Kasumi-1 (cell line): ENCODE measurements at regions not wholly inside any gene's neighbourhood (a gene's known extent, or its start where the extent isn't known, plus 50 kb on each side); places are given as distances from the start of the nearest gene placed in this dataset.

Source experiments
- DNase-seq, 2 experiments: peaks; one replicate each; lab custom pipeline; 2025; lab: John Stamatoyannopoulos, UW

DNA sequence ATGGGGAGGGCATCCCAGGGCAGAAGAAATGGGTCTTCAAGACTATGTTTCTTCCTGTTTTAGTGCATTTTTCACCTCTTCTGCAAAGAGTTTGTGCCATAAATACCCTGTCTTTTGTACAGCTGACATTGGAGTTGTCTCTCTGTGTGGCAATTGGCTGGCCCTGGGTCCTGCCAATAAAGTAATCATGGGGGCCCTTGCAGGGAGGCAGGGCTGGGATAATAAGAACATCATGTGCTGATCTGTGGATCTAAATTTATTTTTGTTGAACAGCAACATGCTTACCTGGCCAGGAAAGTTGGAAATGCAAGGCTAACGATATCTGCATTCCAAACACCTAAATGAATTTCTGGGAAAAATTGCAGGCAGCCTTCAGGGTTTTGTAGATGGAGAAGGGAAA lies 174.6 kb upstream of the GATB start:
- DNase-seq: no peak

DNA sequence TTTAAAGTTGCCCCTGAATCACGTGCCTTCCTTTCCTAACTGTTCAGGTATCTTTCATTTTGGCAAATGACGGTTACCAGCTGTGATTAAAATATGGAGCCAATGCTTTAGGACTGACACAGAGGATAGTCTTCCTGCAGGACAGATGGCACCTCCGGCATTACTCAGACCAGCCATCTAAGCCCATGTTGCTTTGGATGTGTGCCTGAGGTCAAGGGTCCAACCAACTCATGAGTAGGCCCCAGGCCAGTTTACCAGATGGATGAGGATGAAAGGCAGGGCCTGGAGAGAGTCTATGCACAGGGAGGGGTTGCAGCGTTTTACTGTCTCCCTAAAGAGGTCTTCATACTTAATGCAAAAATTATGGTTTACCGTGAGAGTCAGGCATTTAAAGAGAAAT lies 174.0 kb upstream of the GATB start:
- DNase-seq: no peak

GRCh38 chr4:151933122-151933827 lies 172.5 kb upstream of the GATB start:
- DNase-seq: no peak

DNA sequence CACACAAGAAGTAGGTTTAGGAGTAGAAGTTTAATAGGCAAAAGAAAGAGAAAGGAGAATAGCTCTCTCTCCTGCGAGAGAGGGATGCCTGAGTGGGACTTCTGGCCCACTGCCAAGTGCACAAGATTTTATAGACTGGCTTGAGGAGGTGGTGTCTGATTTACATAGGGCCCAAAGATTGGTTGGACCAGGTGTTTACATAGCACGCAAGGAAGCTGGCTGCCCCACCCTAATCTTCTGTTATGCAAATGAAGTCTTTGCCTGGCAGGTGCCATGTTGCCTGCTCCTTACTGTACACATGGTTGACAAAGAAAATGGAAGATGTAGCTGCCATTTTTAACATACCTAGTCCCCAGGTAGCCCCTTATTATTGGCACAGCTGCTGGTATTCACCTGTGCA lies 170.8 kb upstream of the GATB start:
- no peak for DNase-seq

DNA sequence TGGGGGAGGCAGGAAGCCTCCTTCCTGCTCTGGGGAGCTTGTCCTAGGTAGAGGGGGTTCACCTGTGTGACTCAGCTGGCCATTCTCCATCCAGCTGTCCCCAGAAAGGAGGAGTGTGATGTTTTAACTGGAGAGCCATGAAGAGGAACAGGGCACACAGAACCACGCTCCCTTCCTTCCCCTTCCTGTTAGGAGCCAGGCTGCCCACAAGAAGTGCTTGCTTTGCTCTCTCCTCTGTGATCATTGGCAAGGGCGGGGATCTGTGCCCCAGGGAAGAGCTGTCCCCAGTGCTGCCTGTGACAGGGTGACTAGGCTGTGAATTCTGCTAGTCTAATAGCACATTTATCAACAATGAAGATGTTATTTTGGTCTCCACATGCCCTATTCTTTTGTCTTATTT lies 169.6 kb upstream of the GATB start:
- peak; percentile 87 for DNase-seq

- no peak for DNase-seq
Measured at GRCh38 chr4:151928112-151928511, 167.3 kb upstream of the GATB start.

DNA sequence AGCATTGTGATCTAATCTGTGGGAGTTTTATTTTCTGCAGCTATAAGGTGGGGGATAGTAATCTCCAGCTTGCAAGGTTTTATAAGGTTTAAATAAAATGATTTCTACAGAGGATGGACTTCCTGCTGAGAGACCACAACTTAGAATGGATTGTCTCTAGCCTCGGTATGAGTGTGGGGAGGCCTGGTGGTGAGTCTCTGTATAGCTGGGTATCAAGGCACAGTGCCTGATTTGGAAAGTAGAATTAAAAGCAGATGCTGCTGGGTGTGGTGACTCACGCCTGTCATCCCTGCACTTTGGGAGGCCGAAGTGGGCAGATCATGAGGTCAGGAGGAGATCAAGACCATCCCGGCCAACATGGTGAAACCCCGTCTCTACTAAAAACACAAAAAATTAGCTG lies 162.0 kb upstream of the GATB start:
- DNase-seq: no peak

- DNase-seq: no peak
Measured at GRCh38 chr4:151922306-151922705, 161.5 kb upstream of the GATB start.

- DNase-seq: no peak
Measured at GRCh38 chr4:151921811-151922210, 161.0 kb upstream of the GATB start.

DNA sequence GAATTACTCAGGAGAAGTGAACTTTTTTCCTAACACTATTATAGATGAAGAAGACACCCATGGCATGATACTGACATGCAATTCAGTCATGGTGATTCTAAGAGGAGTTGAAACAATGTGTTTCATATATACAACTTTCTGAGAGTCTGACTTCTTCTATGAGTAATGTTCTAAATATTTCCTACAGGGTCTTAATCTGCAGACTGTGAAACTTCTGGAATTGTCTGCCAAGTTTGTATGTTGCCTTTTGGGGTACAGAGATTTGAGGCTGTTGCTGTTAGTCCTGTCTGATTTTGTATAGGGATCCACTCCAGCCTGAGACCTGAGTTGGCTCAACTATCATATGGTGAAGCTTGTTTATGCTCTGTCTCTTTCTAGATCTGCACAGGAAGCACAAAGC lies 160.6 kb upstream of the GATB start:
- no peak for DNase-seq

DNA sequence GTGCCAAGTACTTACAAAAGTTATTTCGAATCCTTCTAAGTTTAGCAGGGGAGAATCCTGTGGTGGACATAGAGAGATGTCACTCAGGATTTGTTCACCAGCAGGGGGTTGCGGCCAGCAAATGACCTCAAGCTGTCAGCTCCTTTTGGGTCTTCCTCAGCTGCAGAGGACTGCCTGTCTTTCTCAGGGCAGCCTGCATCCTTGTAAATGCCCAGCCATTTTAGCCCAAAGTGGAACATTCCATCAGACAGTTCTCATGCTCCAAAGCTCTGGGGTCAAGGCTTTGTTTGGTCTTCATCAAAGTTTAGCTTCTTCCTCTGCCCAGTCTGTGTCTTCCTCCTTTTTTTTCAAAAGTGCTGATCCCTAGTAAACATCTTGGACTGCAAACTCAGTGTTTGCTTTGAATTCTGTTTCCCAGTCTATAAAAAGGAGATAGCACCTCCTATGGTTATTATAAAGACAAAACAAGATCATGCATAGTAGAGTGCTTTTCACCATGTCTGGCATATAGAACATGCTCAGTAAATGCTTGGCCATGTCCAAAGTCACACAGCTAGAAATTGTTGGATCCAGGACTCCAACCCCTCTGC lies 156.4 kb upstream of the GATB start:
- no peak for DNase-seq

- no peak for DNase-seq
Measured at GRCh38 chr4:151912632-151913031, 151.8 kb upstream of the GATB start.

DNA sequence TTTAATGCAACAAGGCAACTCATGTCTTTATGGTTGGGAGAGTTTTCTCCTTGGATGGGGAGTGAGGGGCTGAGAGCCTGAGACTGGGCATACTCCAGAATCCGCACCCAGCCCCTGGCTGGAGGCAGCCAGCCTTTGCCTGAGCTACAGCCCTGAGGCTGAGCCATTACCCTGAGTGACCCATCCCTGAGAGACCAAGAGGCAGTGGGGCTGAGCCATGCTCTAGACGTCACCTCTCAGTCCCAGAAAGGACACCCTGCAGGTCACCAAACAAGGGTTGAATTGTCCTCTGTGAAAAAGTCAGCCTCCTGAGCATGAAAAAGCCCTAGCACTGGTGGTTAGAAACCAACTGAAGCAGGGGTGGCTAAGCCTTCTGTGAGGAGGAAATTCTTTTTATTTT lies 151.2 kb upstream of the GATB start:
- DNase-seq: no peak

DNA sequence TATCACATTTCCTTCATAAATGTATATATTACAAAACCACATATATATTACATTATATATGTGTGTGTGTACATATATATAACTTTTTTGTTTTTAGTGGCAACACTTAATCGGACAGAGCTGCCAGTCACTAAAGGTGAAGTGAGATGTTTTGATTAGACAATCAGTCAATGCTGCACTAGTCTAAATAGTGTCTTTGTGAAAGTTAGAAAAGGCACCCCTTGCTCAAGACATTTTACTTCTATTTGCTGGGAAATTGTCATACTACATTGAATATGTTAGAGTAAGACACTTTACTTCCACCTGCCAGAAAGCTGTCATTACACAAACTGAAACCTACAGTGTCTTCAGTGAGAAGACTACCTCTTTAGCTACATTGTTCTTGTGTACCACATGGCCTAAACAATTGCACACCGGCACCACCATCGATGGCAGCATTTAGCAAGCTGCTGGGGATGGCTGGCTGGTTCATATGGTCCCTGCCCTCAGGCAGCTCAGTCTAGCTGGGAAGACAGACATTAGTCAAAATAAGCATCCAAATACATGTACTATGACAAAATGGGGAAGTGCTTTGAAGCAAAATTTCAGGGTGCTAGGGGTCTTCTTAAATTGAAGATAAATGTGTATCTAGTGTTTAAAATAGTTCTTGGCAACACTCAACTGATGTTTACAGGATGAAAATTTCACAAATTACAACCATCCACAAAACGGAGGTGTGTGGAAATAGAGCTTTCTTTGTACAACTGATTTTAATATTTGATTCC lies 148.1 kb upstream of the GATB start:
- DNase-seq: no peak

GRCh38 chr4:151908201-151908600 lies 147.4 kb upstream of the GATB start:
- no peak for DNase-seq

DNA sequence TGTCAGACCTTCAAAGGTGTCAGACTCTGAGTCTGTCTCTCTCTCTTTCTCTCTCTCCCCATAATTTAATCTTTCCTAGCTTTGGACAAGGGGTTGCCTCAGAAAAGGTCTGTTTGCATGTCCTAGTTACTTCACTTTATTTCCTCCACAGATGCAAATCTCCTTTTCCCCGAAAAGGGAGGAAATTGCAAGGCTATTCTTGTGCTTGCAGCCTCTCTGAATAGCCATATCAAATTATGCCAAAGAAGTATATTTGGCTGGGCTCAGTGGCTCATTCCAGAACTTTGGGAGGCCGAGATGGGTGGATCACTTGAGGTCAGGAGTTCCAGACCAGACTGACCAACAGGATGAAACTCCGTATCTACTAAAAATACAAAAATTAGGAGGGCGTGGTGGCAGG lies 145.6 kb upstream of the GATB start:
- DNase-seq: no peak

DNA sequence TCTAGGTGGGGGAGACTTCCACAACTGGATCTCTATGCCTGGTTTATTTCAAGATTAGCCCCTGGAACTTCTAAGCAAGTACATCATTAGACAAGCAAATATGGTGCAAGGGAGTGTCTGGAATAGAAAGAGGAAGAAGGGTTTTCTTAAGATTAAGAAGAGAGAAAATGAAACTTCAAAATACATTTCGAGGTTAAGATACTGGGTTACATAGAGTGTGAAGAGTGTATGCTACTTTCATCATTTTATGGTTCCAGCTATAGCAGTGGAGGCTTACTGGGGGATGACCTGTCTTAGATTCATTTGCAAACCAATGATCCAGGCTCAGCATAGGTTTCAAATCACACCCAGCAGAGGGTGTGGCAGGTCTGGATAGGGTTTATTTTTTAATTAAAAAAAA lies 144.4 kb upstream of the GATB start:
- DNase-seq: no peak

- DNase-seq: no peak
Measured at GRCh38 chr4:151901631-151902030, 140.8 kb upstream of the GATB start.

DNA sequence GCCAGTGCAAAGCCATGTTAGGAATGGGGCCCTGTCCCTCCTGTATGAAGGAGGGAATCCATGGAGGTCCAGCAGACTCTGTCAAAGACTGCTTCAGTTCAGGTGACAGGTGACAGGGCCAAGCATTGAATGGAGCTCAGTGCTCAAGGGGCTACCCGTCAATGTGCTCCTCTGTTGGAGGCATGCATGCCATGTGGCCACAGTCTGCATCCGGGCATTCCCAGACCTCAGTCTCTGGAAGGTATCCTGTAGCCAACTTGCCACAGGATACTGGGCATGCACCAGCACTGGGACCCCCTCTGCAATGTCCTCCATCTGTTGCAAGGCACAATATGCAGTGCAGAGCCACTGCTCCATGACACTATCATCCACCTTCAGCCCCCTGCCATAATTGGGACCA lies 136.1 kb upstream of the GATB start:
- no peak for DNase-seq

- no peak for DNase-seq
Measured at GRCh38 chr4:151895671-151896070, 134.9 kb upstream of the GATB start.

DNA sequence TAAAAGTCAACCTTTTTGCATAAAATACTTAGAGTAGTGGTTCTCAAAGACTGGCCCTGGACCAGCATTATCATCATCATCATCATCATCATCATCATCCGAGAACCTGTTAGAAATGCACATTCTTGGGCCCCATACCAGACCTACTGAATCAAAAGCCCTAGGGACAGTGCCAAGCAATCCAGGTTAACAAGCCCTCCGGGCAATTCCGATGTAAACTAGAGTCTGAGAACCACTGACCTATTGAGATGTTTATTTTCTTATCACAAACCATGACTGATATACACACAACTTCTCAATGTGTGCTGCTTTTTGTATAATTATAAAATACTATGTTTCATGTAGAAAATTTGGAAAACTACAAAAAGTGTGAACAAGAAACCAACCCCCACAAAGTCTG lies 133.4 kb upstream of the GATB start:
- DNase-seq: no peak

GRCh38 chr4:151888367-151888866 lies 127.6 kb upstream of the GATB start:
- no peak for DNase-seq

- no peak for DNase-seq
Measured at GRCh38 chr4:151887816-151888180, 127.0 kb upstream of the GATB start.
